GM23338 (cell line): ENCODE measurements at regions not wholly inside any gene's neighbourhood (a gene's known extent, or its start where the extent isn't known, plus 50 kb on each side); places are given as distances from the start of the nearest gene placed in this dataset.

ENCODE experiments used
- ATAC-seq: fragments of 200-7000 bp; cut with Tn5 transposase; 3 replicates; pipeline ENCODE4 v1.9.1; 2020
- DNase-seq: peaks from one replicate; pipeline ENCODE4 v3.0.0-alpha.2; 2015; ENCODE audit warnings: low spot score
- H2AFZ ChIP-seq: fragments of 200-600 bp; sonication (generic); 2 replicates; pipeline ENCODE4 v1.8.0; 2016; ENCODE audit warnings: antibody characterized with exemption, mild to moderate bottlenecking, moderate library complexity
- H3F3A ChIP-seq: fragments of 200-600 bp; sonication (generic); replicated peaks from 2 replicates; pipeline ENCODE4 v1.8.0; 2017; ENCODE audit warnings: antibody characterized with exemption, mixed run types, low read depth
- H3K27ac ChIP-seq: fragments of 200-600 bp; sonication (generic); 2 replicates; pipeline ENCODE4 v1.6.1; 2016; ENCODE audit warnings: low read depth
- H3K27me3 ChIP-seq: fragments of 200-600 bp; sonication (generic); 2 replicates; pipeline ENCODE4 v1.8.0; 2016; ENCODE audit warnings: mild to moderate bottlenecking, mixed run types, moderate library complexity; ENCODE audit not compliant: insufficient read depth
- H3K36me3 ChIP-seq: fragments of 200-600 bp; sonication (generic); 2 replicates; pipeline ENCODE4 v1.8.0; 2016; ENCODE audit warnings: mild to moderate bottlenecking; ENCODE audit not compliant: insufficient read depth
- H3K4me1 ChIP-seq: fragments of 200-600 bp; sonication (generic); 2 replicates; pipeline ENCODE4 v1.8.0; 2016; ENCODE audit warnings: mild to moderate bottlenecking, moderate library complexity; ENCODE audit not compliant: insufficient read depth
- H3K4me2 ChIP-seq: fragments of 200-600 bp; sonication (generic); 2 replicates; pipeline ENCODE4 v1.7.1; 2017; ENCODE audit warnings: mixed run types
- H3K4me3 ChIP-seq: fragments of 200-600 bp; sonication (generic); 2 replicates; pipeline ENCODE4 v1.6.1; 2016; ENCODE audit warnings: mixed run types
- H3K79me2 ChIP-seq: fragments of 200-600 bp; sonication (generic); replicated peaks from 2 replicates; pipeline ENCODE4 v1.8.0; 2017; ENCODE audit warnings: mild to moderate bottlenecking; ENCODE audit not compliant: insufficient read depth
- H3K9me2 ChIP-seq: fragments of 200-600 bp; sonication (generic); 2 replicates; pipeline ENCODE4 v1.8.0; 2017; ENCODE audit not compliant: insufficient read depth
- H4K20me1 ChIP-seq: fragments of 200-600 bp; sonication (generic); replicated peaks from 2 replicates; pipeline ENCODE4 v1.8.0; 2017; ENCODE audit warnings: mild to moderate bottlenecking; ENCODE audit not compliant: insufficient read depth
- H3K27ac Mint-ChIP-seq: 2 replicates; pipeline ENCODE4 v1.8.0; 2020; ENCODE audit warnings: inconsistent platforms, mild to moderate bottlenecking, moderate library complexity, mixed read lengths
- H3K27me3 Mint-ChIP-seq: 3 replicates; pipeline ENCODE4 v1.8.0; 2022; ENCODE audit warnings: low read depth, mild to moderate bottlenecking, moderate library complexity, mixed read lengths, inconsistent platforms; ENCODE audit not compliant: insufficient read depth, poor library complexity
- H3K36me3 Mint-ChIP-seq: 3 replicates; pipeline ENCODE4 v1.8.0; 2021; ENCODE audit warnings: low read depth, mild to moderate bottlenecking, inconsistent platforms, moderate library complexity, mixed read lengths
- H3K4me1 Mint-ChIP-seq: 3 replicates; pipeline ENCODE4 v1.8.0; 2020; ENCODE audit warnings: mild to moderate bottlenecking, inconsistent platforms, mixed read lengths
- H3K4me3 Mint-ChIP-seq: 3 replicates; pipeline ENCODE4 v1.8.0; 2021; ENCODE audit warnings: moderate library complexity, mild to moderate bottlenecking, inconsistent platforms, mixed read lengths
- H3K9me3 Mint-ChIP-seq: 3 replicates; pipeline ENCODE4 v1.8.0; 2020; ENCODE audit warnings: moderate library complexity, mild to moderate bottlenecking, inconsistent platforms, mixed read lengths
- CREB1 ChIP-seq: fragments of 250-450 bp; sonication (Bioruptor Pico); IDR thresholded peaks from 2 replicates; pipeline ENCODE4 v1.5.0; 2020; ENCODE audit warnings: low read depth, mild to moderate bottlenecking, moderate library complexity
- EZH2 ChIP-seq: fragments of 200-600 bp; sonication (generic); IDR thresholded peaks from one replicate; pipeline ENCODE4 v1.8.0; 2017; ENCODE audit warnings: antibody characterized with exemption, mild to moderate bottlenecking, low read depth; ENCODE audit not compliant: unreplicated experiment
- EZH2phosphoT487 ChIP-seq: fragments of 200-600 bp; sonication (generic); IDR thresholded peaks from one replicate; pipeline ENCODE4 v1.8.1; 2018; ENCODE audit warnings: antibody characterized with exemption; ENCODE audit not compliant: unreplicated experiment
- JUNB ChIP-seq: IDR thresholded peaks from one replicate; pipeline ENCODE4 v1.6.1; 2016; ENCODE audit warnings: antibody characterized with exemption; ENCODE audit not compliant: unreplicated experiment
- NANOG ChIP-seq: IDR thresholded peaks from 2 replicates; pipeline ENCODE4 v1.6.1; 2016; ENCODE audit warnings: antibody characterized with exemption, borderline replicate concordance
- POLR2AphosphoS5 ChIP-seq: IDR thresholded peaks from 2 replicates; pipeline ENCODE4 v1.6.1; 2016; ENCODE audit warnings: antibody characterized with exemption, low read depth
- STAT1 ChIP-seq: IDR thresholded peaks from one replicate; pipeline ENCODE4 v1.6.1; 2016; ENCODE audit warnings: antibody characterized with exemption; ENCODE audit not compliant: unreplicated experiment
- ZNF114 ChIP-seq: fragments of 250-450 bp; sonication (Bioruptor Pico); IDR thresholded peaks from 2 replicates; pipeline ENCODE4 v1.5.0; 2020; ENCODE audit warnings: mild to moderate bottlenecking, moderate library complexity
- ZNF331 ChIP-seq: fragments of 250-450 bp; sonication (Bioruptor Pico); IDR thresholded peaks from 2 replicates; pipeline ENCODE4 v1.5.0; 2020; ENCODE audit warnings: low read depth, mild to moderate bottlenecking, moderate library complexity
- TF ChIP-seq, protein P1 (sequence below), 2 experiments: fragments of 200-600 bp in 1 of 2; sonication (generic) in 1 of 2; conservative IDR thresholded peaks; 2 replicates each; pipeline versions ENCODE4 v1.5.1 to v1.6.1; 2016 to 2017; ENCODE audit warnings: antibody characterized with exemption in 2 of 2, low read depth in 2 of 2, mild to moderate bottlenecking in 2 of 2, moderate library complexity in 1 of 2
- TF ChIP-seq, protein P2 (sequence below): fragments of 250-450 bp; sonication (Bioruptor Pico); IDR thresholded peaks from 2 replicates; pipeline ENCODE4 v1.5.0; 2020; ENCODE audit warnings: mild to moderate bottlenecking, moderate library complexity
- TF ChIP-seq, protein P3 (sequence below): IDR thresholded peaks from 2 replicates; pipeline ENCODE4 v1.6.1; 2016; ENCODE audit warnings: antibody characterized with exemption
- TF ChIP-seq, protein P4 (sequence below): IDR thresholded peaks from one replicate; pipeline ENCODE4 v1.6.1; 2018; ENCODE audit warnings: antibody characterized with exemption; ENCODE audit not compliant: unreplicated experiment

DNA sequence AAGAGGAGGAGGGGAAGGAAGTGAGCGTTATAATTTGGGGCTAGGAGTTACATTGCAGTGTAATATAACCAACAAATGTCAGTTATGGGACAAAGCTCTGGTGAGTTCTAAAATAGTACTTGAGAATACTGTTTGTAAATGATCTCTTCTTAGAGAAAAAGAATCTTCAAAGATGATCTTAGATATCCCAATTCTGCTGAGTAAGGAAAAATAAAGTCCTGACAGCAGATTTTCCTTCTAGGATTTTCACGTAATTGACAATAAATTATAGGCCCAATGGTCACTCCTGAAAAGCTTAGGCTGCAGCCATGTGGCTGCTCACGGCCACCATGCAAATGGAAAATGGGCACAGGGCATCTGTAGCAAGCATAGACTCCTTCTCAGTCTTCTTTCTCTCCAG is 241.6 kb downstream of the SIPA1L2 start:
- no peaks in the 10 kb centered on the region for H3K9me3 Mint-ChIP-seq
- peaks cover 9% of the 10 kb centered on the region for H3K4me1 Mint-ChIP-seq
- no peaks in the 10 kb centered on the region for H3F3A ChIP-seq
- DNase-seq (no peak), ATAC-seq (no peak)
- H3K9me2 ChIP-seq = peaks cover 16% of the 10 kb centered on the region
- TF ChIP-seq EZH2phosphoT487 = no peak
- no peak for TF ChIP-seq NANOG
- TF ChIP-seq POLR2AphosphoS5 = no peak
- TF ChIP-seq, protein P1, sequence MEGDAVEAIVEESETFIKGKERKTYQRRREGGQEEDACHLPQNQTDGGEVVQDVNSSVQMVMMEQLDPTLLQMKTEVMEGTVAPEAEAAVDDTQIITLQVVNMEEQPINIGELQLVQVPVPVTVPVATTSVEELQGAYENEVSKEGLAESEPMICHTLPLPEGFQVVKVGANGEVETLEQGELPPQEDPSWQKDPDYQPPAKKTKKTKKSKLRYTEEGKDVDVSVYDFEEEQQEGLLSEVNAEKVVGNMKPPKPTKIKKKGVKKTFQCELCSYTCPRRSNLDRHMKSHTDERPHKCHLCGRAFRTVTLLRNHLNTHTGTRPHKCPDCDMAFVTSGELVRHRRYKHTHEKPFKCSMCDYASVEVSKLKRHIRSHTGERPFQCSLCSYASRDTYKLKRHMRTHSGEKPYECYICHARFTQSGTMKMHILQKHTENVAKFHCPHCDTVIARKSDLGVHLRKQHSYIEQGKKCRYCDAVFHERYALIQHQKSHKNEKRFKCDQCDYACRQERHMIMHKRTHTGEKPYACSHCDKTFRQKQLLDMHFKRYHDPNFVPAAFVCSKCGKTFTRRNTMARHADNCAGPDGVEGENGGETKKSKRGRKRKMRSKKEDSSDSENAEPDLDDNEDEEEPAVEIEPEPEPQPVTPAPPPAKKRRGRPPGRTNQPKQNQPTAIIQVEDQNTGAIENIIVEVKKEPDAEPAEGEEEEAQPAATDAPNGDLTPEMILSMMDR (conservative IDR thresholded peaks at IDR 0.05; ENCODE audit: low read depth in 2 of 2) = no peak
- TF ChIP-seq JUNB = no peak
- TF ChIP-seq, protein P2, sequence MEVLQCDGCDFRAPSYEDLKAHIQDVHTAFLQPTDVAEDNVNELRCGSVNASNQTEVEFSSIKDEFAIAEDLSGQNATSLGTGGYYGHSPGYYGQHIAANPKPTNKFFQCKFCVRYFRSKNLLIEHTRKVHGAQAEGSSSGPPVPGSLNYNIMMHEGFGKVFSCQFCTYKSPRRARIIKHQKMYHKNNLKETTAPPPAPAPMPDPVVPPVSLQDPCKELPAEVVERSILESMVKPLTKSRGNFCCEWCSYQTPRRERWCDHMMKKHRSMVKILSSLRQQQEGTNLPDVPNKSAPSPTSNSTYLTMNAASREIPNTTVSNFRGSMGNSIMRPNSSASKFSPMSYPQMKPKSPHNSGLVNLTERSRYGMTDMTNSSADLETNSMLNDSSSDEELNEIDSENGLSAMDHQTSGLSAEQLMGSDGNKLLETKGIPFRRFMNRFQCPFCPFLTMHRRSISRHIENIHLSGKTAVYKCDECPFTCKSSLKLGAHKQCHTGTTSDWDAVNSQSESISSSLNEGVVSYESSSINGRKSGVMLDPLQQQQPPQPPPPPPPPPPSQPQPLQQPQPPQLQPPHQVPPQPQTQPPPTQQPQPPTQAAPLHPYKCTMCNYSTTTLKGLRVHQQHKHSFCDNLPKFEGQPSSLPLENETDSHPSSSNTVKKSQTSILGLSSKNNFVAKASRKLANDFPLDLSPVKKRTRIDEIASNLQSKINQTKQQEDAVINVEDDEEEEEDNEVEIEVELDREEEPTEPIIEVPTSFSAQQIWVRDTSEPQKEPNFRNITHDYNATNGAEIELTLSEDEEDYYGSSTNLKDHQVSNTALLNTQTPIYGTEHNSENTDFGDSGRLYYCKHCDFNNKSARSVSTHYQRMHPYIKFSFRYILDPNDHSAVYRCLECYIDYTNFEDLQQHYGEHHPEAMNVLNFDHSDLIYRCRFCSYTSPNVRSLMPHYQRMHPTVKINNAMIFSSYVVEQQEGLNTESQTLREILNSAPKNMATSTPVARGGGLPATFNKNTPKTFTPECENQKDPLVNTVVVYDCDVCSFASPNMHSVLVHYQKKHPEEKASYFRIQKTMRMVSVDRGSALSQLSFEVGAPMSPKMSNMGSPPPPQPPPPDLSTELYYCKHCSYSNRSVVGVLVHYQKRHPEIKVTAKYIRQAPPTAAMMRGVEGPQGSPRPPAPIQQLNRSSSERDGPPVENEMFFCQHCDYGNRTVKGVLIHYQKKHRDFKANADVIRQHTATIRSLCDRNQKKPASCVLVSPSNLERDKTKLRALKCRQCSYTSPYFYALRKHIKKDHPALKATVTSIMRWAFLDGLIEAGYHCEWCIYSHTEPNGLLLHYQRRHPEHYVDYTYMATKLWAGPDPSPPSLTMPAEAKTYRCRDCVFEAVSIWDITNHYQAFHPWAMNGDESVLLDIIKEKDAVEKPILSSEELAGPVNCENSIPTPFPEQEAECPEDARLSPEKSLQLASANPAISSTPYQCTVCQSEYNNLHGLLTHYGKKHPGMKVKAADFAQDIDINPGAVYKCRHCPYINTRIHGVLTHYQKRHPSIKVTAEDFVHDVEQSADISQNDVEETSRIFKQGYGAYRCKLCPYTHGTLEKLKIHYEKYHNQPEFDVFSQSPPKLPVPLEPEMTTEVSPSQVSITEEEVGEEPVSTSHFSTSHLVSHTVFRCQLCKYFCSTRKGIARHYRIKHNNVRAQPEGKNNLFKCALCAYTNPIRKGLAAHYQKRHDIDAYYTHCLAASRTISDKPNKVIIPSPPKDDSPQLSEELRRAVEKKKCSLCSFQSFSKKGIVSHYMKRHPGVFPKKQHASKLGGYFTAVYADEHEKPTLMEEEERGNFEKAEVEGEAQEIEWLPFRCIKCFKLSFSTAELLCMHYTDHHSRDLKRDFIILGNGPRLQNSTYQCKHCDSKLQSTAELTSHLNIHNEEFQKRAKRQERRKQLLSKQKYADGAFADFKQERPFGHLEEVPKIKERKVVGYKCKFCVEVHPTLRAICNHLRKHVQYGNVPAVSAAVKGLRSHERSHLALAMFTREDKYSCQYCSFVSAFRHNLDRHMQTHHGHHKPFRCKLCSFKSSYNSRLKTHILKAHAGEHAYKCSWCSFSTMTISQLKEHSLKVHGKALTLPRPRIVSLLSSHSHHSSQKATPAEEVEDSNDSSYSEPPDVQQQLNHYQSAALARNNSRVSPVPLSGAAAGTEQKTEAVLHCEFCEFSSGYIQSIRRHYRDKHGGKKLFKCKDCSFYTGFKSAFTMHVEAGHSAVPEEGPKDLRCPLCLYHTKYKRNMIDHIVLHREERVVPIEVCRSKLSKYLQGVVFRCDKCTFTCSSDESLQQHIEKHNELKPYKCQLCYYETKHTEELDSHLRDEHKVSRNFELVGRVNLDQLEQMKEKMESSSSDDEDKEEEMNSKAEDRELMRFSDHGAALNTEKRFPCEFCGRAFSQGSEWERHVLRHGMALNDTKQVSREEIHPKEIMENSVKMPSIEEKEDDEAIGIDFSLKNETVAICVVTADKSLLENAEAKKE = no peak
- TF ChIP-seq, protein P3, sequence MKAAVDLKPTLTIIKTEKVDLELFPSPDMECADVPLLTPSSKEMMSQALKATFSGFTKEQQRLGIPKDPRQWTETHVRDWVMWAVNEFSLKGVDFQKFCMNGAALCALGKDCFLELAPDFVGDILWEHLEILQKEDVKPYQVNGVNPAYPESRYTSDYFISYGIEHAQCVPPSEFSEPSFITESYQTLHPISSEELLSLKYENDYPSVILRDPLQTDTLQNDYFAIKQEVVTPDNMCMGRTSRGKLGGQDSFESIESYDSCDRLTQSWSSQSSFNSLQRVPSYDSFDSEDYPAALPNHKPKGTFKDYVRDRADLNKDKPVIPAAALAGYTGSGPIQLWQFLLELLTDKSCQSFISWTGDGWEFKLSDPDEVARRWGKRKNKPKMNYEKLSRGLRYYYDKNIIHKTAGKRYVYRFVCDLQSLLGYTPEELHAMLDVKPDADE = no peak
- no peak for TF ChIP-seq STAT1
- TF ChIP-seq, protein P4, sequence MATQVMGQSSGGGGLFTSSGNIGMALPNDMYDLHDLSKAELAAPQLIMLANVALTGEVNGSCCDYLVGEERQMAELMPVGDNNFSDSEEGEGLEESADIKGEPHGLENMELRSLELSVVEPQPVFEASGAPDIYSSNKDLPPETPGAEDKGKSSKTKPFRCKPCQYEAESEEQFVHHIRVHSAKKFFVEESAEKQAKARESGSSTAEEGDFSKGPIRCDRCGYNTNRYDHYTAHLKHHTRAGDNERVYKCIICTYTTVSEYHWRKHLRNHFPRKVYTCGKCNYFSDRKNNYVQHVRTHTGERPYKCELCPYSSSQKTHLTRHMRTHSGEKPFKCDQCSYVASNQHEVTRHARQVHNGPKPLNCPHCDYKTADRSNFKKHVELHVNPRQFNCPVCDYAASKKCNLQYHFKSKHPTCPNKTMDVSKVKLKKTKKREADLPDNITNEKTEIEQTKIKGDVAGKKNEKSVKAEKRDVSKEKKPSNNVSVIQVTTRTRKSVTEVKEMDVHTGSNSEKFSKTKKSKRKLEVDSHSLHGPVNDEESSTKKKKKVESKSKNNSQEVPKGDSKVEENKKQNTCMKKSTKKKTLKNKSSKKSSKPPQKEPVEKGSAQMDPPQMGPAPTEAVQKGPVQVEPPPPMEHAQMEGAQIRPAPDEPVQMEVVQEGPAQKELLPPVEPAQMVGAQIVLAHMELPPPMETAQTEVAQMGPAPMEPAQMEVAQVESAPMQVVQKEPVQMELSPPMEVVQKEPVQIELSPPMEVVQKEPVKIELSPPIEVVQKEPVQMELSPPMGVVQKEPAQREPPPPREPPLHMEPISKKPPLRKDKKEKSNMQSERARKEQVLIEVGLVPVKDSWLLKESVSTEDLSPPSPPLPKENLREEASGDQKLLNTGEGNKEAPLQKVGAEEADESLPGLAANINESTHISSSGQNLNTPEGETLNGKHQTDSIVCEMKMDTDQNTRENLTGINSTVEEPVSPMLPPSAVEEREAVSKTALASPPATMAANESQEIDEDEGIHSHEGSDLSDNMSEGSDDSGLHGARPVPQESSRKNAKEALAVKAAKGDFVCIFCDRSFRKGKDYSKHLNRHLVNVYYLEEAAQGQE = no peak
- TF ChIP-seq ZNF331 (CRISPR knock-in tag) = no peak
- no peak for TF ChIP-seq ZNF114 (CRISPR knock-in tag)
- no peak for TF ChIP-seq EZH2
- TF ChIP-seq CREB1 (CRISPR knock-in tag) = no peak
- H2AFZ ChIP-seq = no peak overlapping the region
- peaks cover 5% of the 10 kb centered on the region for H3K4me1 ChIP-seq
- no peaks in the 10 kb centered on the region for H3K36me3 ChIP-seq
- no peaks in the 10 kb centered on the region for H4K20me1 ChIP-seq
- no peak overlapping the region for H3K4me3 ChIP-seq
- H3K4me2 ChIP-seq = no peak overlapping the region
- no peaks in the 10 kb centered on the region for H3K27me3 ChIP-seq
- peaks cover 6% of the 10 kb centered on the region for H3K27me3 Mint-ChIP-seq
- no peaks in the 10 kb centered on the region for H3K79me2 ChIP-seq
- no peak overlapping the region for H3K4me3 Mint-ChIP-seq
- no peaks in the 10 kb centered on the region for H3K36me3 Mint-ChIP-seq
- H3K27ac Mint-ChIP-seq = no peak overlapping the region
- H3K27ac ChIP-seq = no peak overlapping the region
